GM23338 (cell line): ENCODE measurements at regions not wholly inside any gene's neighbourhood (a gene's known extent, or its start where the extent isn't known, plus 50 kb on each side); places are given as distances from the start of the nearest gene placed in this dataset.

Source experiments
- CREB1 ChIP-seq: fragments of 250-450 bp; sonication (Bioruptor Pico); IDR thresholded peaks from 2 replicates; pipeline ENCODE4 v1.5.0; 2020; ENCODE audit warnings: low read depth, mild to moderate bottlenecking, moderate library complexity
- ETS1 ChIP-seq: IDR thresholded peaks from 2 replicates; pipeline ENCODE4 v1.6.1; 2016; ENCODE audit warnings: antibody characterized with exemption
- EZH2 ChIP-seq: fragments of 200-600 bp; sonication (generic); IDR thresholded peaks from one replicate; pipeline ENCODE4 v1.8.0; 2017; ENCODE audit warnings: antibody characterized with exemption, mild to moderate bottlenecking, low read depth; ENCODE audit not compliant: unreplicated experiment
- EZH2phosphoT487 ChIP-seq: fragments of 200-600 bp; sonication (generic); IDR thresholded peaks from one replicate; pipeline ENCODE4 v1.8.1; 2018; ENCODE audit warnings: antibody characterized with exemption; ENCODE audit not compliant: unreplicated experiment
- JUNB ChIP-seq: IDR thresholded peaks from one replicate; pipeline ENCODE4 v1.6.1; 2016; ENCODE audit warnings: antibody characterized with exemption; ENCODE audit not compliant: unreplicated experiment
- POLR2AphosphoS5 ChIP-seq: IDR thresholded peaks from 2 replicates; pipeline ENCODE4 v1.6.1; 2016; ENCODE audit warnings: antibody characterized with exemption, low read depth
- ZNF331 ChIP-seq: fragments of 250-450 bp; sonication (Bioruptor Pico); IDR thresholded peaks from 2 replicates; pipeline ENCODE4 v1.5.0; 2020; ENCODE audit warnings: low read depth, mild to moderate bottlenecking, moderate library complexity
- TF ChIP-seq, protein P1 (sequence below), 2 experiments: fragments of 200-600 bp in 1 of 2; sonication (generic) in 1 of 2; conservative IDR thresholded peaks; 2 replicates each; pipeline versions ENCODE4 v1.5.1 to v1.6.1; 2016 to 2017; ENCODE audit warnings: antibody characterized with exemption in 2 of 2, low read depth in 2 of 2, mild to moderate bottlenecking in 2 of 2, moderate library complexity in 1 of 2
- TF ChIP-seq, protein P2 (sequence below): IDR thresholded peaks from one replicate; pipeline ENCODE4 v1.6.1; 2018; ENCODE audit warnings: antibody characterized with exemption; ENCODE audit not compliant: unreplicated experiment

- TF ChIP-seq, protein P1, sequence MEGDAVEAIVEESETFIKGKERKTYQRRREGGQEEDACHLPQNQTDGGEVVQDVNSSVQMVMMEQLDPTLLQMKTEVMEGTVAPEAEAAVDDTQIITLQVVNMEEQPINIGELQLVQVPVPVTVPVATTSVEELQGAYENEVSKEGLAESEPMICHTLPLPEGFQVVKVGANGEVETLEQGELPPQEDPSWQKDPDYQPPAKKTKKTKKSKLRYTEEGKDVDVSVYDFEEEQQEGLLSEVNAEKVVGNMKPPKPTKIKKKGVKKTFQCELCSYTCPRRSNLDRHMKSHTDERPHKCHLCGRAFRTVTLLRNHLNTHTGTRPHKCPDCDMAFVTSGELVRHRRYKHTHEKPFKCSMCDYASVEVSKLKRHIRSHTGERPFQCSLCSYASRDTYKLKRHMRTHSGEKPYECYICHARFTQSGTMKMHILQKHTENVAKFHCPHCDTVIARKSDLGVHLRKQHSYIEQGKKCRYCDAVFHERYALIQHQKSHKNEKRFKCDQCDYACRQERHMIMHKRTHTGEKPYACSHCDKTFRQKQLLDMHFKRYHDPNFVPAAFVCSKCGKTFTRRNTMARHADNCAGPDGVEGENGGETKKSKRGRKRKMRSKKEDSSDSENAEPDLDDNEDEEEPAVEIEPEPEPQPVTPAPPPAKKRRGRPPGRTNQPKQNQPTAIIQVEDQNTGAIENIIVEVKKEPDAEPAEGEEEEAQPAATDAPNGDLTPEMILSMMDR (conservative IDR thresholded peaks at IDR 0.05; ENCODE audit: low read depth in 2 of 2): no peak
- TF ChIP-seq, protein P2, sequence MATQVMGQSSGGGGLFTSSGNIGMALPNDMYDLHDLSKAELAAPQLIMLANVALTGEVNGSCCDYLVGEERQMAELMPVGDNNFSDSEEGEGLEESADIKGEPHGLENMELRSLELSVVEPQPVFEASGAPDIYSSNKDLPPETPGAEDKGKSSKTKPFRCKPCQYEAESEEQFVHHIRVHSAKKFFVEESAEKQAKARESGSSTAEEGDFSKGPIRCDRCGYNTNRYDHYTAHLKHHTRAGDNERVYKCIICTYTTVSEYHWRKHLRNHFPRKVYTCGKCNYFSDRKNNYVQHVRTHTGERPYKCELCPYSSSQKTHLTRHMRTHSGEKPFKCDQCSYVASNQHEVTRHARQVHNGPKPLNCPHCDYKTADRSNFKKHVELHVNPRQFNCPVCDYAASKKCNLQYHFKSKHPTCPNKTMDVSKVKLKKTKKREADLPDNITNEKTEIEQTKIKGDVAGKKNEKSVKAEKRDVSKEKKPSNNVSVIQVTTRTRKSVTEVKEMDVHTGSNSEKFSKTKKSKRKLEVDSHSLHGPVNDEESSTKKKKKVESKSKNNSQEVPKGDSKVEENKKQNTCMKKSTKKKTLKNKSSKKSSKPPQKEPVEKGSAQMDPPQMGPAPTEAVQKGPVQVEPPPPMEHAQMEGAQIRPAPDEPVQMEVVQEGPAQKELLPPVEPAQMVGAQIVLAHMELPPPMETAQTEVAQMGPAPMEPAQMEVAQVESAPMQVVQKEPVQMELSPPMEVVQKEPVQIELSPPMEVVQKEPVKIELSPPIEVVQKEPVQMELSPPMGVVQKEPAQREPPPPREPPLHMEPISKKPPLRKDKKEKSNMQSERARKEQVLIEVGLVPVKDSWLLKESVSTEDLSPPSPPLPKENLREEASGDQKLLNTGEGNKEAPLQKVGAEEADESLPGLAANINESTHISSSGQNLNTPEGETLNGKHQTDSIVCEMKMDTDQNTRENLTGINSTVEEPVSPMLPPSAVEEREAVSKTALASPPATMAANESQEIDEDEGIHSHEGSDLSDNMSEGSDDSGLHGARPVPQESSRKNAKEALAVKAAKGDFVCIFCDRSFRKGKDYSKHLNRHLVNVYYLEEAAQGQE: no peak
- TF ChIP-seq EZH2phosphoT487: no peak
- TF ChIP-seq POLR2AphosphoS5: no peak
- no peak for TF ChIP-seq EZH2
- no peak for TF ChIP-seq ZNF331 (CRISPR knock-in tag)
- no peak for TF ChIP-seq ETS1
- no peak for TF ChIP-seq CREB1 (CRISPR knock-in tag)
- no peak for TF ChIP-seq JUNB
Measured at GRCh38 chr5:85972539-85972938, 645.2 kb upstream of the COX7C start.
